Psoas muscle (tissue), 7 donors: ENCODE measurements at regions not wholly inside any gene's neighbourhood (a gene's known extent, or its start where the extent isn't known, plus 50 kb on each side); places are given as distances from the start of the nearest gene placed in this dataset.

Source experiments
- ATAC-seq, 4 donors: fragments of 200-7000 bp; cut with Tn5 transposase; one replicate each; pipeline ENCODE4 v1.9.1; 2020; ENCODE audit warnings: moderate library complexity in 3 of 4, mild to moderate bottlenecking in 2 of 4
- DNase-seq, 2 donors: peaks; one replicate each; pipeline ENCODE4 v3.0.0-alpha.2; 2020
- H3K27ac ChIP-seq: fragments of 200-600 bp; one replicate; pipeline ENCODE4 v1.8.0; 2022
- H3K27me3 ChIP-seq, 3 donors: fragments of 200-600 bp in 1 of 3; one replicate each; pipeline versions ENCODE4 v1.6.1 to v1.8.0; 2013 to 2022; ENCODE audit warnings: low read length in 2 of 3, mild to moderate bottlenecking in 2 of 3, moderate library complexity in 1 of 3; ENCODE audit not compliant: insufficient read depth in 3 of 3
- H3K36me3 ChIP-seq, 2 donors: fragments of 200-600 bp in 1 of 2; one replicate each; pipeline versions ENCODE4 v1.6.1 to v1.8.0; 2013 to 2022; ENCODE audit warnings: low read depth in 1 of 2, mild to moderate bottlenecking in 1 of 2, moderate library complexity in 1 of 2; ENCODE audit not compliant: insufficient read depth in 1 of 2
- H3K4me1 ChIP-seq: fragments of 200-600 bp; one replicate; pipeline ENCODE4 v1.8.0; 2022
- H3K4me3 ChIP-seq: fragments of 200-600 bp; one replicate; pipeline ENCODE4 v1.8.0; 2022; ENCODE audit warnings: mild to moderate bottlenecking
- H3K9me3 ChIP-seq: fragments of 200-600 bp; one replicate; pipeline ENCODE4 v1.8.0; 2022
- WGBS, 3 donors: extraction: QIAGEN DNeasy Blood & Tissue Kit; methylation state at CpG; one replicate each; pipeline versions ENCODE4 v1.1.6 to v1.1.7; 2013; 5-methylcytosine and 5-hydroxymethylcytosine counted together
- intact Hi-C, 2 donors: fragments of 100-400 bp; cut with DNase I; formaldehyde crosslinking; loops; one replicate each; pipeline versions ENCODE4 v1.11.0 to v1.14.2; 2022
- TF ChIP-seq, protein P1 (sequence below): fragments of 200-600 bp; IDR thresholded peaks from one replicate; pipeline ENCODE4 v1.8.0; 2022; ENCODE audit warnings: antibody characterized with exemption
- donor health status: healthy with polysubstance abuse.
- donor health status: DM: no; HTN: no; CAD: no; lungs with moderate emphysema.
- donor health status: Bipolar disorder and iron deficiency.
- donor health status: healthy.
- donor health status: DM: yes; HTN: yes; CAD: no.
- donor health status: DM: no; HTN: no; CAD: no.
- donor health status: DM: yes; HTN: yes; CAD: no.

DNA sequence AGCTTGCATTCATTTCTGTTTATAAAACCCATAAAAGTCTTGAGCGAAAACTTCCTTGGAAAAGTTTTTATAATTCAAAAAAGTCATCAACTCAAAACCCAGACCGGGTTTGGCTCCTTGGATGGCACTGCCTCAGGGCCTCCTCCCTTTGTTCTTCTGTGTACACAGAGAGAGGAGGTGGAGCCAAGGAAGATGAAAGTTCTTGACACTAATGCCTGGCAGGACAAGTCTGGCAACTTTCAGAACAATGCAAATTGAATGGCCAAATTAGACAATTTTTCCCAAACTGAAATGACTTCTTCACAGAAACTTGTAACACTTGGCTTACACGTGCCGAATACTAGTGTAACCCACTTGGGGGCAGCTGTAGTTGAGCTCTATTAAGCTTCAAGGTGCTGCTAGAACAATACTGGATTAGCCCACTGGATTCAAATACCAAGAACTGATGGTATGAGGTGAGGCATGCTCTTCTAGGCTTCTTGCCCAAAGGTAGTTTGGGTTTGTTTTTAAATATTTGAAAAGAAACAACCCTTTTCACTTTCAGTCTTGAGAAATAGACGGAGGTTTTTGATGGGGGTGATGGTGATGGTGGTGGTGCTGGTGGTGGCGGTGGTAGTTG, 86.6 kb upstream of the FRMD6 start:
- no peaks in the 10 kb centered on the region for H3K9me3 ChIP-seq
- DNase-seq (no peak), ATAC-seq (no peak)
- 69 to 90% (median 85%) methylated on average over 6 of the region's 6 CpGs for WGBS, 3 donors
- intact Hi-C loops: no loop called here
- H3K27me3 ChIP-seq: no peaks in the 10 kb centered on the region
- H3K27ac ChIP-seq: no peak overlapping the region
- TF ChIP-seq, protein P1, sequence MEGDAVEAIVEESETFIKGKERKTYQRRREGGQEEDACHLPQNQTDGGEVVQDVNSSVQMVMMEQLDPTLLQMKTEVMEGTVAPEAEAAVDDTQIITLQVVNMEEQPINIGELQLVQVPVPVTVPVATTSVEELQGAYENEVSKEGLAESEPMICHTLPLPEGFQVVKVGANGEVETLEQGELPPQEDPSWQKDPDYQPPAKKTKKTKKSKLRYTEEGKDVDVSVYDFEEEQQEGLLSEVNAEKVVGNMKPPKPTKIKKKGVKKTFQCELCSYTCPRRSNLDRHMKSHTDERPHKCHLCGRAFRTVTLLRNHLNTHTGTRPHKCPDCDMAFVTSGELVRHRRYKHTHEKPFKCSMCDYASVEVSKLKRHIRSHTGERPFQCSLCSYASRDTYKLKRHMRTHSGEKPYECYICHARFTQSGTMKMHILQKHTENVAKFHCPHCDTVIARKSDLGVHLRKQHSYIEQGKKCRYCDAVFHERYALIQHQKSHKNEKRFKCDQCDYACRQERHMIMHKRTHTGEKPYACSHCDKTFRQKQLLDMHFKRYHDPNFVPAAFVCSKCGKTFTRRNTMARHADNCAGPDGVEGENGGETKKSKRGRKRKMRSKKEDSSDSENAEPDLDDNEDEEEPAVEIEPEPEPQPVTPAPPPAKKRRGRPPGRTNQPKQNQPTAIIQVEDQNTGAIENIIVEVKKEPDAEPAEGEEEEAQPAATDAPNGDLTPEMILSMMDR: no peak
- H3K36me3 ChIP-seq: no peaks in the 10 kb centered on the region
- H3K4me3 ChIP-seq: no peak overlapping the region
- no peaks in the 10 kb centered on the region for H3K4me1 ChIP-seq

- no peak for ATAC-seq
- no peak overlapping the region for H3K4me3 ChIP-seq
- TF ChIP-seq, protein P1: no peak
- H3K27ac ChIP-seq: no peak overlapping the region
- 67 to 76% (median 75%) methylated on average over 6 of the region's 6 CpGs for WGBS, 3 donors
- no peaks in the 10 kb centered on the region for H3K27me3 ChIP-seq
- no peaks in the 10 kb centered on the region for H3K4me1 ChIP-seq
- H3K36me3 ChIP-seq: no peaks in the 10 kb centered on the region
- H3K9me3 ChIP-seq: no peaks in the 10 kb centered on the region
- intact Hi-C loops: no loop called here
- no peak for DNase-seq
Measured at GRCh38 chr14:51566831-51567582, 84.7 kb upstream of the FRMD6 start.

DNA sequence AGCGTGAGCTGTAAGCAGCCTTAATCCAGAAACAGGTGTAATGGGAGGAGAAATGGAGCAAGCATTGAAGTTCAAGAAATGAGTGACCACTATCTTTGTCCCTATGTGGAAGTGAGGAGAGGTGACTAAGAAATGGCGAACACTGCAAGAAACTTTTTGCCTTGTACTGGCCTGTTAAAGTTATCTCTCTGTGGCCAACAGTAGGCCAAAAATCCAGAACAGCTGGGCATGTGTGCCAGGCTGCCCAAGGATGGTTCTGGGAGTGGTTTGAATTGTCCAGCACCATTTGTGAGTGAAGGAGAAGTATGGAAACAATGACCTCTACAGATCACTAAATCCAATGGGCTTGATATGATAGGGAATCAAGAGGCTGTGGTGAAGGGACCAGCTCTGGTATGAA, 83.3 kb upstream of the FRMD6 start:
- H3K4me3 ChIP-seq: no peak overlapping the region
- intact Hi-C loops: no loop called here
- DNase-seq: no peak
- no peaks in the 10 kb centered on the region for H3K36me3 ChIP-seq
- H3K4me1 ChIP-seq: no peaks in the 10 kb centered on the region
- H3K9me3 ChIP-seq: no peaks in the 10 kb centered on the region
- TF ChIP-seq, protein P1: no peak
- no peaks in the 10 kb centered on the region for H3K27me3 ChIP-seq
- WGBS, 3 donors: 63 to 78% (median 67%) methylated on average over 2 of the region's 2 CpGs
- no peak overlapping the region for H3K27ac ChIP-seq
- no peak for ATAC-seq

DNA sequence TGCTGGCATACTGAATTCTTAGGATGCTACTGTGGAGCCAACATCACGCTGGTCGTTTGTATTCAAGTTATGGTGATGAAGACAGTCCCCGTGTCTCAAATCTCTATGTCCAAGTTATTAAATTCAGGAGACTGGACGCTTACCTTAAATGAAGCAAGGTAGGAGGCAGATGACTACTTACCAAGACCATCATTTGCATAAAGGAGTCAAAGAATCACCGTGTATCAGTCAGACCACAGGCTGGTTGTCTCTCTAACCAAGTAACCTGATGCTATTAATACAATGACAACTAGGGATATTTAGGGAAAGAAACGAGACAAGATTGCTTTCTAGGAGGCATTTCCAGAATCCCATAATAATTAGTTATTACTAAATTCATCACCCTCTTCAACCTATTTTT, 78.1 kb upstream of the FRMD6 start:
- TF ChIP-seq, protein P1: no peak
- Histone ChIP-seq H3K27me3 (no peaks in the 10 kb centered on the region), H3K36me3 (no peaks in the 10 kb centered on the region), H3K27ac (no peak overlapping the region), H3K4me1 (no peaks in the 10 kb centered on the region), H3K9me3 (no peaks in the 10 kb centered on the region), H3K4me3 (no peak overlapping the region)
- WGBS, 3 donors: 78 to 87% (median 84%) methylated on average over 6 of the region's 6 CpGs
- ATAC-seq (no peak), DNase-seq (no peak)
- intact Hi-C loops: no loop called here
